ENCODE measurements at regions not wholly inside any gene's neighbourhood (a gene's known extent, or its start where the extent isn't known, plus 50 kb on each side); places are given as distances from the start of the nearest gene placed in this dataset.
"Not testable (repeated sequence)": the region's sequence is repeated elsewhere in the genome, so short reads cannot be mapped to it uniquely, and the experiment has no call there.

GRCh38 chr15:58323321-58323720, 108.5 kb upstream of the LIPC start:
- not testable (repeated sequence) for H3K27me3 ChIP-seq (replicated peaks; ENCODE audit: control insufficient read depth, insufficient read depth, low read length, poor library complexity, severe bottlenecking); H3K9me3 ChIP-seq (ENCODE audit: control insufficient read depth, low read length); DNase-seq; H3K4me1 ChIP-seq (ENCODE audit: control insufficient read depth, insufficient read depth, low read length, poor library complexity, severe bottlenecking); H3K4me3 ChIP-seq (ENCODE audit: insufficient read depth, low read depth, low read length, poor library complexity, severe bottlenecking); H3K27ac ChIP-seq (ENCODE audit: insufficient read depth, low read length, poor library complexity, severe bottlenecking); H3K36me3 ChIP-seq (ENCODE audit: control insufficient read depth, insufficient read depth, low read length)

GRCh38 chr15:58324533-58324932, 107.3 kb upstream of the LIPC start:
- no peak for DNase-seq
- Histone ChIP-seq H3K9me3 (ENCODE audit: control insufficient read depth, low read length) (no peaks in the 10 kb centered on the region), H3K4me3 (ENCODE audit: insufficient read depth, low read depth, low read length, poor library complexity, severe bottlenecking) (no peak overlapping the region), H3K4me1 (ENCODE audit: control insufficient read depth, insufficient read depth, low read length, poor library complexity, severe bottlenecking) (no peaks in the 10 kb centered on the region), H3K27me3 (replicated peaks; ENCODE audit: control insufficient read depth, insufficient read depth, low read length, poor library complexity, severe bottlenecking) (no peaks in the 10 kb centered on the region), H3K36me3 (ENCODE audit: control insufficient read depth, insufficient read depth, low read length) (no peaks in the 10 kb centered on the region), H3K27ac (ENCODE audit: insufficient read depth, low read length, poor library complexity, severe bottlenecking) (no peak overlapping the region)

GRCh38 chr15:58327958-58328357, 103.8 kb upstream of the LIPC start:
- H3K9me3 ChIP-seq (ENCODE audit: control insufficient read depth, low read length) = no peaks in the 10 kb centered on the region
- DNase-seq = no peak
- H3K4me1 ChIP-seq (ENCODE audit: control insufficient read depth, insufficient read depth, low read length, poor library complexity, severe bottlenecking) = peaks cover 18% of the 10 kb centered on the region
- H3K27me3 ChIP-seq (replicated peaks; ENCODE audit: control insufficient read depth, insufficient read depth, low read length, poor library complexity, severe bottlenecking) = no peaks in the 10 kb centered on the region
- H3K27ac ChIP-seq (ENCODE audit: insufficient read depth, low read length, poor library complexity, severe bottlenecking) = no peak overlapping the region
- H3K4me3 ChIP-seq (ENCODE audit: insufficient read depth, low read depth, low read length, poor library complexity, severe bottlenecking) = no peak overlapping the region
- no peaks in the 10 kb centered on the region for H3K36me3 ChIP-seq (ENCODE audit: control insufficient read depth, insufficient read depth, low read length)

GRCh38 chr15:58329211-58329610, 102.6 kb upstream of the LIPC start:
- Histone ChIP-seq H3K27ac (ENCODE audit: insufficient read depth, low read length, poor library complexity, severe bottlenecking) (no peak overlapping the region), H3K4me1 (ENCODE audit: control insufficient read depth, insufficient read depth, low read length, poor library complexity, severe bottlenecking) (peaks cover 18% of the 10 kb centered on the region), H3K9me3 (ENCODE audit: control insufficient read depth, low read length) (no peaks in the 10 kb centered on the region), H3K4me3 (ENCODE audit: insufficient read depth, low read depth, low read length, poor library complexity, severe bottlenecking) (no peak overlapping the region), H3K27me3 (replicated peaks; ENCODE audit: control insufficient read depth, insufficient read depth, low read length, poor library complexity, severe bottlenecking) (no peaks in the 10 kb centered on the region), H3K36me3 (ENCODE audit: control insufficient read depth, insufficient read depth, low read length) (no peaks in the 10 kb centered on the region)
- no peak for DNase-seq

GRCh38 chr15:58329781-58330671, 101.8 kb upstream of the LIPC start:
- no peak overlapping the region for H3K4me3 ChIP-seq (ENCODE audit: insufficient read depth, low read depth, low read length, poor library complexity, severe bottlenecking)
- no peak overlapping the region for H3K27ac ChIP-seq (ENCODE audit: insufficient read depth, low read length, poor library complexity, severe bottlenecking)
- H3K9me3 ChIP-seq (ENCODE audit: control insufficient read depth, low read length) = no peaks in the 10 kb centered on the region
- peaks cover 18% of the 10 kb centered on the region for H3K4me1 ChIP-seq (ENCODE audit: control insufficient read depth, insufficient read depth, low read length, poor library complexity, severe bottlenecking)
- no peak for DNase-seq
- no peaks in the 10 kb centered on the region for H3K27me3 ChIP-seq (replicated peaks; ENCODE audit: control insufficient read depth, insufficient read depth, low read length, poor library complexity, severe bottlenecking)
- no peaks in the 10 kb centered on the region for H3K36me3 ChIP-seq (ENCODE audit: control insufficient read depth, insufficient read depth, low read length)

GRCh38 chr15:58330741-58331559, 100.8 kb upstream of the LIPC start:
- no peak overlapping the region for H3K27ac ChIP-seq (ENCODE audit: insufficient read depth, low read length, poor library complexity, severe bottlenecking)
- no peaks in the 10 kb centered on the region for H3K9me3 ChIP-seq (ENCODE audit: control insufficient read depth, low read length)
- DNase-seq = no peak
- no peaks in the 10 kb centered on the region for H3K36me3 ChIP-seq (ENCODE audit: control insufficient read depth, insufficient read depth, low read length)
- H3K27me3 ChIP-seq (replicated peaks; ENCODE audit: control insufficient read depth, insufficient read depth, low read length, poor library complexity, severe bottlenecking) = no peaks in the 10 kb centered on the region
- no peak overlapping the region for H3K4me3 ChIP-seq (ENCODE audit: insufficient read depth, low read depth, low read length, poor library complexity, severe bottlenecking)
- H3K4me1 ChIP-seq (ENCODE audit: control insufficient read depth, insufficient read depth, low read length, poor library complexity, severe bottlenecking) = peaks cover 18% of the 10 kb centered on the region

GRCh38 chr15:58331560-58331912, 100.3 kb upstream of the LIPC start:
- no peak for DNase-seq
- peak overlapping the region; percentile 28 for H3K27ac ChIP-seq (ENCODE audit: insufficient read depth, low read length, poor library complexity, severe bottlenecking)
- H3K4me1 ChIP-seq (ENCODE audit: control insufficient read depth, insufficient read depth, low read length, poor library complexity, severe bottlenecking) = peaks cover 18% of the 10 kb centered on the region
- H3K27me3 ChIP-seq (replicated peaks; ENCODE audit: control insufficient read depth, insufficient read depth, low read length, poor library complexity, severe bottlenecking) = no peaks in the 10 kb centered on the region
- H3K36me3 ChIP-seq (ENCODE audit: control insufficient read depth, insufficient read depth, low read length) = no peaks in the 10 kb centered on the region
- H3K4me3 ChIP-seq (ENCODE audit: insufficient read depth, low read depth, low read length, poor library complexity, severe bottlenecking) = no peak overlapping the region
- H3K9me3 ChIP-seq (ENCODE audit: control insufficient read depth, low read length) = no peaks in the 10 kb centered on the region

- DNase-seq = peak; percentile 31 to 69 (median 54)
- Histone ChIP-seq H3K27me3 (replicated peaks; ENCODE audit: control insufficient read depth, insufficient read depth, low read length, poor library complexity, severe bottlenecking) (no peaks in the 10 kb centered on the region), H3K9me3 (ENCODE audit: control insufficient read depth, low read length) (no peaks in the 10 kb centered on the region), H3K4me3 (ENCODE audit: insufficient read depth, low read depth, low read length, poor library complexity, severe bottlenecking) (no peak overlapping the region), H3K36me3 (ENCODE audit: control insufficient read depth, insufficient read depth, low read length) (no peaks in the 10 kb centered on the region), H3K27ac (ENCODE audit: insufficient read depth, low read length, poor library complexity, severe bottlenecking) (peak overlapping the region; percentile 28), H3K4me1 (ENCODE audit: control insufficient read depth, insufficient read depth, low read length, poor library complexity, severe bottlenecking) (peaks cover 18% of the 10 kb centered on the region)
Measured at GRCh38 chr15:58331913-58332675, 99.7 kb upstream of the LIPC start.

- Histone ChIP-seq H3K27ac (ENCODE audit: insufficient read depth, low read length, poor library complexity, severe bottlenecking) (no peak overlapping the region), H3K9me3 (ENCODE audit: control insufficient read depth, low read length) (no peaks in the 10 kb centered on the region), H3K4me3 (ENCODE audit: insufficient read depth, low read depth, low read length, poor library complexity, severe bottlenecking) (no peak overlapping the region), H3K27me3 (replicated peaks; ENCODE audit: control insufficient read depth, insufficient read depth, low read length, poor library complexity, severe bottlenecking) (no peaks in the 10 kb centered on the region), H3K36me3 (ENCODE audit: control insufficient read depth, insufficient read depth, low read length) (no peaks in the 10 kb centered on the region), H3K4me1 (ENCODE audit: control insufficient read depth, insufficient read depth, low read length, poor library complexity, severe bottlenecking) (peaks cover 18% of the 10 kb centered on the region)
- DNase-seq = no peak
Measured at GRCh38 chr15:58332676-58333400, 99.0 kb upstream of the LIPC start.

All from effector memory CD4-positive, alpha-beta T cell (primary cell).